AG04449 (cell line): ENCODE measurements at regions not wholly inside any gene's neighbourhood (a gene's known extent, or its start where the extent isn't known, plus 50 kb on each side); places are given as distances from the start of the nearest gene placed in this dataset.

Experiments used
- CTCF ChIA-PET: fragments of 350-600 bp; formaldehyde crosslinking; extraction: SDS; loops from one replicate; lab custom pipeline; 2021; ENCODE audit warnings: antibody characterized with exemption; lab: Yijun Ruan, JAX
- POLR2A ChIA-PET: fragments of 400-600, 350-600 bp; formaldehyde crosslinking; extraction: SDS; loops from one replicate; lab custom pipeline; 2020; ENCODE audit warnings: antibody characterized with exemption, inconsistent platforms; lab: Yijun Ruan, JAX
- DNase-seq: peaks from one replicate; pipeline ENCODE4 v3.0.0-alpha.2; 2010; ENCODE audit warnings: low read depth, low spot score
- H3K4me3 ChIP-seq: 2 replicates; pipeline ENCODE4 v1.5.1; 2011; ENCODE audit warnings: low read depth, mild to moderate bottlenecking, control low read depth, low read length
- CTCF ChIP-seq: IDR thresholded peaks from one replicate; pipeline ENCODE4 v1.5.1; 2011; ENCODE audit warnings: mild to moderate bottlenecking, moderate library complexity, low read length, control low read depth, inconsistent platforms; ENCODE audit not compliant: insufficient read depth; ENCODE audit errors: missing control alignments

- DNase-seq, result no peak
- ChIA-PET CTCF (no interaction called here), POLR2A (no interaction called here)
- H3K4me3 ChIP-seq, result no peak overlapping the region
- TF ChIP-seq CTCF, result no peak
These were observed 1419.6 kb downstream of the TBC1D22A start for GRCh38 chr22:48182031-48182430.

- POLR2A ChIA-PET, result no interaction called here
- CTCF ChIA-PET, result no interaction called here
- H3K4me3 ChIP-seq, result no peak overlapping the region
- no peak for DNase-seq
- no peak for TF ChIP-seq CTCF
These were observed 1419.0 kb downstream of the TBC1D22A start for GRCh38 chr22:48181263-48181955.

- no peak overlapping the region for H3K4me3 ChIP-seq
- no peak for DNase-seq
- POLR2A ChIA-PET, result no interaction called here
- CTCF ChIA-PET, result no interaction called here
- TF ChIP-seq CTCF, result no peak
These were observed 1418.2 kb downstream of the TBC1D22A start for GRCh38 chr22:48180631-48181030.

- no peak overlapping the region for H3K4me3 ChIP-seq
- TF ChIP-seq CTCF, result no peak
- ChIA-PET POLR2A (no interaction called here), CTCF (no interaction called here)
- no peak for DNase-seq
These were observed 1417.4 kb downstream of the TBC1D22A start for GRCh38 chr22:48179571-48180546.

GRCh38 chr22:48178536-48178935 is 1416.1 kb downstream of the TBC1D22A start:
- no peak overlapping the region for H3K4me3 ChIP-seq
- POLR2A ChIA-PET, result no interaction called here
- DNase-seq, result no peak
- no peak for TF ChIP-seq CTCF
- CTCF ChIA-PET, result no interaction called here

- ChIA-PET POLR2A (no interaction called here), CTCF (no interaction called here)
- DNase-seq, result no peak
- no peak for TF ChIP-seq CTCF
- no peak overlapping the region for H3K4me3 ChIP-seq
These were observed 1415.2 kb downstream of the TBC1D22A start for GRCh38 chr22:48177631-48178030.
